Cardiac fibroblast (primary cell): ENCODE measurements at regions not wholly inside any gene's neighbourhood (a gene's known extent, or its start where the extent isn't known, plus 50 kb on each side); places are given as distances from the start of the nearest gene placed in this dataset.

Source experiments
- DNase-seq, 2 donors: peaks; one replicate each; pipeline versions ENCODE4 v3.0.0 to v3.0.0-alpha.2; 2010; ENCODE audit warnings: low read depth in 2 of 2
- H3K4me3 ChIP-seq, 2 donors: replicated peaks in 1 of 2; 1 replicate in 1 of 2; 2 replicates in 1 of 2; pipeline ENCODE4 v1.5.1; 2011; ENCODE audit warnings: low read depth in 2 of 2, low read length in 2 of 2, mild to moderate bottlenecking in 2 of 2, moderate library complexity in 1 of 2
- TF ChIP-seq, protein P1 (sequence below): IDR thresholded peaks from one replicate; pipeline ENCODE4 v1.5.1; 2011; ENCODE audit warnings: low read depth, mild to moderate bottlenecking, low read length, inconsistent platforms

DNA sequence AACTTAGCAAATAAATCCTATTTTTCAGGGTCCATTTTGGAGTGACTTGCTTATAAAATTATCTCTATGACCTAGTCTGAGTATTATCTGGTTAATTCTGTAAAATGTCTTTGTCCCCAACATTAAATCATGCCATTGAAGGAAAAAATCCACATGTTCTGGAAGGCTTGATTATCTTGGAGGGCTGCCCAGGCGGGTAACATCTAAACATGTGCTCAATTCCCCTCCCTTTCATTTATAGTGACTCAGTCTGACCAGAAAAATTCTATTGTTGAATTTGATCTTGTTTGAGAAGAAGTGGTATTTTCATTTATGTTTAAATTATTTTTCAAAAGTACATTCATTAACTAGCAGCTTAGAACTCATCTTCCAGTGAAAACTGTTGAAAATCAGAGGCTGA lies 55.4 kb upstream of the SLC10A7 start:
- DNase-seq: peak; percentile 0 to 51
- H3K4me3 ChIP-seq: no peak overlapping the region
- TF ChIP-seq, protein P1, sequence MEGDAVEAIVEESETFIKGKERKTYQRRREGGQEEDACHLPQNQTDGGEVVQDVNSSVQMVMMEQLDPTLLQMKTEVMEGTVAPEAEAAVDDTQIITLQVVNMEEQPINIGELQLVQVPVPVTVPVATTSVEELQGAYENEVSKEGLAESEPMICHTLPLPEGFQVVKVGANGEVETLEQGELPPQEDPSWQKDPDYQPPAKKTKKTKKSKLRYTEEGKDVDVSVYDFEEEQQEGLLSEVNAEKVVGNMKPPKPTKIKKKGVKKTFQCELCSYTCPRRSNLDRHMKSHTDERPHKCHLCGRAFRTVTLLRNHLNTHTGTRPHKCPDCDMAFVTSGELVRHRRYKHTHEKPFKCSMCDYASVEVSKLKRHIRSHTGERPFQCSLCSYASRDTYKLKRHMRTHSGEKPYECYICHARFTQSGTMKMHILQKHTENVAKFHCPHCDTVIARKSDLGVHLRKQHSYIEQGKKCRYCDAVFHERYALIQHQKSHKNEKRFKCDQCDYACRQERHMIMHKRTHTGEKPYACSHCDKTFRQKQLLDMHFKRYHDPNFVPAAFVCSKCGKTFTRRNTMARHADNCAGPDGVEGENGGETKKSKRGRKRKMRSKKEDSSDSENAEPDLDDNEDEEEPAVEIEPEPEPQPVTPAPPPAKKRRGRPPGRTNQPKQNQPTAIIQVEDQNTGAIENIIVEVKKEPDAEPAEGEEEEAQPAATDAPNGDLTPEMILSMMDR: no peak

DNA sequence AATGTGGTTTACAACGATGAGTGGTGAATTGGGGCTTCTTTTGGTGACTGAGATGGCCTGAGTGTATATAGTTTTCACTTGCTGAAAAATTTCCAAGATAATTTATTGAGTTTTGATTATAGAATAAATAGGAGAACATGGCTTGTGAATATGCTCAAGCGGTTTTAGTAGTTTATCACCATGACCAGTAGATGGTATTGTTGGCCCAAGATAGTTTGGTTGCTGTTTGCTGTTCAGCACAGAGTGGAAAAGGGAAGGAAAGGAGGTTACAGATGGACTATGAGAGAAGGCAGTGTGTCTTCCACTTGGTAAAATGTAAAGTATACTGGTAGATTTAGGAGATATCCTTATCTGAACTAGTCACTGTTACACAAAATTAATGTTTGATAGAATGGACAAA lies 55.8 kb upstream of the POU4F2 start:
- TF ChIP-seq, protein P1: no peak
- no peak overlapping the region for H3K4me3 ChIP-seq
- peak in 1 of 2 donors; percentile 25 for DNase-seq

DNA sequence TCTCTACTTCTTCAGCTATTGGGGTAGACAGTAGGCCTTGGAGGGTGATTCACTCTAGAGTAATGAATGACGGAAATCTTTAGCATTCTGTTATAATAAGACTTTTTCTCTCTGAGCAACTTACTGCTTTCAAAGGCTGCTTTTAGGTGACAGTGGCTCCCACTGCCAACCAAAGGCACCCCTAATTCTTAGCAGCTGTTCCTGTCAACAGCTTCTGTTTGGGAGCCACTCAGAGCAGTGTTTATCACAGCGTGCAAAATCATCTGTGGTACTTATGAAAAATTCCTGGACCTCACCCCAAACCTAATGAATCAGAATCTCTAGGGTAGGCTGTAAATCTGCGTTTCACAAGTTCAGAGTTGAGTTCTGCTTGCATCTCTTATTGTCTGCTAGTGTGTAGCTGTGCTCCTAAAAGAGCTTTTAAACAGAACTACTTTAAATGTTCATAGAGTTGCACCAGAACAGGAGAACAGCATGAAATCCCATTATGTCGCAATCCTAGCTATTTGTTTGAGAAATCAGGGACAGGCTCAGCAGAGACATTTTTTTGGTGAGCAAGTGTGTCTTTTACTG lies 52.8 kb upstream of the POU4F2 start:
- peak; percentile 54 to 78 for DNase-seq
- H3K4me3 ChIP-seq: no peak overlapping the region
- TF ChIP-seq, protein P1: no peak
